ENCODE measurements at regions not wholly inside any gene's neighbourhood (a gene's known extent, or its start where the extent isn't known, plus 50 kb on each side); places are given as distances from the start of the nearest gene placed in this dataset.

GRCh38 chr5:38657020-38657419 lies 100.6 kb upstream of the LIFR start:
- no peak for TF ChIP-seq POLR2AphosphoS5 (IDR thresholded peaks at IDR 0.05; ENCODE audit: low read depth, low read length)
- no peak for TF ChIP-seq SIN3A (IDR thresholded peaks at IDR 0.05; ENCODE audit: borderline replicate concordance, insufficient read depth, low read length)

All from PFSK-1 (cell line).